COLO668 (cell line): ENCODE measurements at regions not wholly inside any gene's neighbourhood (a gene's known extent, or its start where the extent isn't known, plus 50 kb on each side); places are given as distances from the start of the nearest gene placed in this dataset.
A peak's percentile ranks its signal among the peaks of the same experiment; 100 is the strongest.
"Not testable (repeated sequence)": the region's sequence is repeated elsewhere in the genome, so short reads cannot be mapped to it uniquely, and the experiment has no call there.

Experiments
- DNase-seq: peaks from one replicate; lab custom pipeline; 2025; ENCODE audit not compliant: unreplicated experiment; lab: John Stamatoyannopoulos, UW

- no peak for DNase-seq
These were observed 815.0 kb upstream of the ID2 start for GRCh38 chr2:7866825-7867224.

GRCh38 chr2:7867867-7868266 is 814.0 kb upstream of the ID2 start:
- DNase-seq = no peak

DNA sequence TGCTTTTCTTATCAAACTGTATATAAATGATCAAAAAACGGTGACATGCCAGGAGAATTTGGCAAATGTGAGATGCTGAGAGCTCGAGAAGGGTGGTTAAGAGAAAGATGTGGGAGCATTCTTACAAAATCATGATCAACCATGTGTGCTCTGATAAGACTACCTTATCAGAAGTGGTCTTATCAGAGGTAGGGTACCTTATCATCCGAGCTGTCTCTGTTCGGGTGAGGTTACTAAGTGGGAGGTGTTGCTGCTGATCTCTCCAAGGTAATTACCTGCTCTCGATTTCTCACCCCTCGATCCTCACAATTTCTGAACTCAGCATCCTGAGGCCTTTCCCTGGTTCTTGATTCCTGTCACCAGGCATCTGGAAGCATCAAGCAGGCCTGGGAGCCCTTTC is 813.0 kb upstream of the ID2 start:
- DNase-seq = no peak

DNA sequence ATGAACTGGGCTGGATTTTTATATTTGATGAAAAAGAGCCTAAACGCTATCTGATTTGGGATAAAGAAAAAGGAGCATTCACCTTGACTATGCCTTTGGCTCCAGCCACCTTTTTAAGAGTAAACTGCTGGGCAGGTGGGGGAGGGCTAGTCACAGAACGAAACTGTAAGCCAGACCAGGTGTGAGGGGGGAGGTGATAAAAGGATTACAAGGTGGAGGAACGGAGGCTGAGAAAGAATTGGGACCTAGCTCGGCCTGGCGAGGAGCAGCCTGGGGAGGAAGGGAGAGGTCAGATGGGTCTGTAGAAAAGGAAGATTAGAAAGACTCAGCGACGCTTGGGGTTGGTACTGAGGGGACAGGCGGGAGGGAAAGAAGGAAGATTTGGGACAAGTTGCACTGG is 805.4 kb upstream of the ID2 start:
- not testable (repeated sequence) for DNase-seq

GRCh38 chr2:7878266-7878665 is 803.6 kb upstream of the ID2 start:
- not testable (repeated sequence) for DNase-seq

DNA sequence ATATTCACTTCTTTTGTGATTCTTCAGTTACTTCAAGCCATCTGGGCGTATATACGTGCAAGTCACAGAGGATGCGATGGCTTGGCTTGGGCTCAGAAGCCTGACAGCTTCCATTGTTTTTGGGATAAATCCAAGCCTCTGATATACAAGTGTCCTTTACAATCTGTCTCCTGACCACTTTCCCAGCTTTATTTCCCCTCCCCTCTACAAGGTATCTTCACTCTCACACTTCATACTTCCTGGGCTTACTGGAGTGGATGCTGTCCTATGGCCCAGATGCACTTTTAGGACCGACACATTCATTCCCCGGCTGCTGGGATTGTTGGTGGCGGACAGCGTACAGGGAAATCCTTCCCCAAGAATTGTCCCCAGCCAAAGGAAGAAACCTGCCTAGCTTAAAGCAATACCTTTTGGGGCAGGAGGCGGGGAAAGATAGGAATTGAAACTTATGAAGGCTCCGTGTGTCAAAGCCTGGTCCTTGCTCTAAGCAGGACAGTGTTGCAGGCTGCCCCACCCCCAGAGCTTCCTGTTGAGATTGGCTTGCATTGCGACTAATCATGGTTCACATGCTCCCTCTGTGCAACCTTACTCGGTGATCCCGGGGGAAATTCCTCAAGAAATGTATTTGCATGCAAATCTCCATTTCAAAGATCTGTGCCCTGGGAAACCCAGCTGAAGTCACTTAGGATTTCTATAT is 802.9 kb upstream of the ID2 start:
- DNase-seq = no peak

GRCh38 chr2:7879483-7879835 is 802.4 kb upstream of the ID2 start:
- DNase-seq = no peak

- no peak for DNase-seq
These were observed 801.7 kb upstream of the ID2 start for GRCh38 chr2:7880126-7880525.

DNA sequence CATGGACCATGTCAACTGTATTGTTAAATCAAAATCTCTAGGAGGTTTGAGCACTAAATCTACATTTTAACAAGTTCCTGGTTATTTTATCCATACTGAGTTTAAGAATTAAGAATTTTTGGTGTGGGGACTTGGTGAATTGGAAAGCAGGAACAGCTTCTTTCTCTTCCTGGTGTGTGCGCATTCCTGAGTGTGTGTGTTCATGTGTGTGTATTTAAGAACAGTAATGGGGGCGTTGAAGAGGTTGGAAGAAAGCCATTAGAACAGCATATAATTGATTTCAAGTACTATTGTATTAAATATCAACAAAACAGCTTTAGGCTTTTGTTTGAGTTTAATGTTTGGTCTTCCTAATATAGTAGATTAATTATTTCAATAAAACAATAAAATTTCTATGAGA is 801.3 kb upstream of the ID2 start:
- DNase-seq = no peak

GRCh38 chr2:7881063-7881462 is 800.8 kb upstream of the ID2 start:
- no peak for DNase-seq

DNA sequence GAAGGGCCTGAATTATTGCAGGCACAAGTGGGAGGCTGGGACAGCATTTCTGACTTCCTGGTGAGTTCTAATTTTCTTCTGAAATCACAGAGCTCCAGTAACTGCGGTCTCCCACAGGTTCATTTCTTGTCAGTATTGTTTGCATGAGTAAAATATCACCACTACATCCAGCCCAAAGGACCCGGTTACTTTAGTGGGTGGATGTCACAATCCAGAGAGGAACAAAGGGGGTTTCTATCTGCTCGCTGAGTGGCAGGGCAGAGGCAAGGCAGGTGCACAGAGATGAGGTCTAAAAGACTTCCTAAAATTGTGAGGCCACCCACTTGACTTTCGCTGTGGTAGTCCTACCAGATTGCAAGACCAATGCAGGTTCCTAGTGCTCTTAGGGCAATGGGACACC is 800.4 kb upstream of the ID2 start:
- no peak for DNase-seq

DNA sequence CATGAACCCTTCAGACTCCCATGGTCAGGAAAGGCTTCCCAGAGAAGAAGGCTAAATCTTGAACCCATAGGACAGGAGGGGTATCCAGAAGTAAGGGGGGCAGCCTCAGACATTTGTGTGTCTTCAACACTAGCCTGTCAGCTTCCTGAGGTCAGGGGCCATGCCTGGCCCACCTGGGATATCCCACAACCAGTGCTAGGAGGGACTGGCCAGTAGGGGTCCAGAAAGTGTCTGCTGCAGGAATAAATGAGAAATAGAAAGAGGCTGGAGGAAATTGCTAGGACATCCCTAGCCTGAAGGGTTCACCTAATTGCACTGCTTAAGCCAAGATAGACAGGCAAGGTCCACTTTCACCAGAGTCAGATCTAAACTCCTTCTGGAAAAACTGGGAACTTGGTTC is 799.6 kb upstream of the ID2 start:
- no peak for DNase-seq

- DNase-seq = no peak
These were observed 797.5 kb upstream of the ID2 start for GRCh38 chr2:7884338-7884737.

- DNase-seq = peak; percentile 12
These were observed 795.2 kb upstream of the ID2 start for GRCh38 chr2:7886666-7887065.

- no peak for DNase-seq
These were observed 794.4 kb upstream of the ID2 start for GRCh38 chr2:7887441-7887840.

DNA sequence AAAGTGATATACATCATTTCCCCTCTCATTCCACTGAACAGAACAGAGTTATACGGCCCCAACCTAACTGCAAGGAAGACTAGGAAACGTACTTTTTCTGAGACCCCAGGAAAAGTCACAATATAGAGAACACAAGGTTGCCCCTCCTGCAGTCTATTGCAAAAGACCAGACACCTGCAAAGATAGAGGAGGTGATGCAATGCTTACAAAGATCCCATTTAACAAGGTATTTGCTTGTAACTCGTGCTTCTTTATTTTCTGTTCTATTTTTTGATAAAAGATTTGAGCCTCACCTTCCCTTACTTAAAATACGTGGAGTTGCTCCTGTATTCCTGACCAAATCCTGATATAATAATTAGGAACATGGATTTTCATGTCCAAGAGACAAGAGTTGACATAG is 793.0 kb upstream of the ID2 start:
- no peak for DNase-seq

- DNase-seq = no peak
These were observed 790.5 kb upstream of the ID2 start for GRCh38 chr2:7891312-7891711.

- no peak for DNase-seq
These were observed 786.6 kb upstream of the ID2 start for GRCh38 chr2:7895289-7895688.

DNA sequence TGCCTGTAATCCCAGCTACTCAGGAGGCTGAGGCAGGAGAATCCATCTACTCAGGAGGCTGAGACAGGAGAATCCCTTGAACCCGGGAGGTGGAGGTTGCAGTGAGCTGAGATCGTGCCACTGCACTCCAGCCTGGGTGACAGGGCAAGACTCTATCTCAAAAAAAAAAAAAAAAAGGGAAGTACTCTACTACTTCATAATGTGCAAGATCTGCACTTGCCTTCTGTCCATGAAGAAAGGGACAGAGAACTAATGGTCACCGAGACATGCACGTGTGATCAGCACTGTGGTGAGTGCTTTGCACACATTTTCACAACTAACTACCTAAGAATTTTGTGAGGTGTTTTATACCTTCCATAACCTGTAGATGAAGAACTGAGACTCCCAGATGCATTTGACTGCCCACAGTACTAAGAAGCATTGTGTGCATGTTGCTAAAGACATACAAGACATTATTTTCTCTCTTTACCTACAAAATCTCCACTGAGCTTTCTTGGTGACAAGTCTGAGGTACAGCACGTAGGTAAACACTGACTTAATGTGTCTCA is 784.8 kb upstream of the ID2 start:
- DNase-seq = no peak

DNA sequence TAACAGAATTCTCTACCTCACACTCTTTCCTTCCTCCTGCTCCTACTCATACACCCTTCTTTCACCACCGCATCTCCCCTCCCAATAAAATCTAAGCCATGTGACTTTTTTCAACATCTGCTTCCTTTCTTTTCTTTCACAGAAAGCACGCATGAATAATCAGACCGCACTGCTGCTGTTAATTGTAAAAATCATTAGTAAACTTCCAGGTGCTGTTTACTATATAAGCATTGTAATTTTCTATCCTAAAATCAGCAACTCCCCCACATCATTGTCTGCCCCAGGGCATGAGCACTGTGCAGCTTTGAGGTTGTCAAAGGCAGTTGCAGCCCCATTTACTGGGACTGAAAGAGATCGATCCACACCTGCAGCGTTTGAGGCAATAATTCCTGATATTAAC is 782.6 kb upstream of the ID2 start:
- peak; percentile 28 for DNase-seq

GRCh38 chr2:7899923-7900322 is 781.9 kb upstream of the ID2 start:
- DNase-seq = no peak

DNA sequence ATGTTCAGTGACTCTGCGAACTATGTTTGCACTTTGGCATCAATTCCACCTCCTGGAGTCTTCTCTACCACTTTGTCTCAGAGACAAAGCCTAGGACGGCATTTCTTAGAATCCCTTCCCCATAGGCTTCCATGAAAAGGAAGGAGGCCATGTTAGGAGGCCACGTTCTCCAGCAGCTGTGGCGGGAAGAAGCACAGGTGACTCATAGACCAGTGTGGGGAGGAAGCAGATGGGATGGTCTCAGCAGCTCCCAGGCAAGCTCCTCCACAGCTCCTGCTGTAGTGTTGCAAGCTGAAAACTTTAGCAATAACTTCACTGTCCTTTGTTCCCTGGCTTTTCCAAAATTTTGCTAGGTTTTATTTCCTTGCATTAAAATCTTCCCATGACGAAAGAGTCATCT is 781.3 kb upstream of the ID2 start:
- DNase-seq = no peak

- no peak for DNase-seq
These were observed 779.5 kb upstream of the ID2 start for GRCh38 chr2:7902251-7902765.
